ENCODE measurements at regions not wholly inside any gene's neighbourhood (a gene's known extent, or its start where the extent isn't known, plus 50 kb on each side); places are given as distances from the start of the nearest gene placed in this dataset.
"Not testable (repeated sequence)": the region's sequence is repeated elsewhere in the genome, so short reads cannot be mapped to it uniquely, and the experiment has no call there.

DNA sequence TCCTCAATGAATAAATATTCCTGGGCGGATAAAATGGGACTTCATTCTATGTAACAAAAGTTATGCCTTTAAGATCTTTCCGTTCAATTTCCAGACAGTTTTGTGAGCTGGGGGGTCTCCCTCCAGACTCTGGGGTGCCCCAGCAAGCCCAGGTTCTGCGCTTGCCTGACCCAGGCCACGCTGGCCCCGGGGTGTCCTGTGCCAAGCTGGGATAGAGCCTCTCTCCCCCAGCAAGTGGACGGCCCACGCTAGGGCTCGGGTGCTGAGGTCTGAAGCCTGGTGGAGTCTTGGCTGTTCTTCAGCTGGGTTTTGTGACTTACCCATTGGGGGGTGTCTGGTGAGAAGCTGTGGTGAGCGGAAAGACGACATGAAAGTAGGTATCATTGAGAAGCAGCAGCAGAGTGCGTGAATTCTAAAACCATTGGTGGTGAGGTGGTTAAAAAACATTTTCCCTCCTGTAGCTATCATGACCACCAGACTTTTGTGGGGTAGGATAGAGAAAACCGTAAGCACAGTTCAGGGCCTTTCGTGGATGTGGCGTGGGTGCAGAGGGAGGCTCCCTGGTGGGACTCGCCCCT lies 346.8 kb downstream of the ANAPC1 start:
- no peak for DNase-seq
- no peak for ATAC-seq (replicated peaks in 1 of 4)
- Mint-ChIP-seq H3K4me1 (peaks cover 0 to 22% (median 22%) of the 10 kb centered on the region in 3 donors), H3K27ac (no peak overlapping the region), H3K36me3 (no peaks in the 10 kb centered on the region), H3K4me3 (no peak overlapping the region), H3K27me3 (no peaks in the 10 kb centered on the region), H3K9me3 (no peaks in the 10 kb centered on the region)
- POLR2A ChIA-PET: no interaction called here
- CTCF ChIA-PET: no interaction called here
- no peak overlapping the region for H3K27ac ChIP-seq (ENCODE audit: low read length)
- 90% methylated on average over 5 of the region's 15 CpGs for WGBS (ENCODE audit: insufficient coverage)
- no peaks in the 10 kb centered on the region for H3K27me3 ChIP-seq (replicated peaks in 1 of 2; ENCODE audit: control insufficient read depth in 2 of 2, extremely low read depth in 1 of 2, insufficient read depth in 2 of 2, low read length in 1 of 2)
- no peaks in the 10 kb centered on the region for H3K9me3 ChIP-seq
- H3K4me3 ChIP-seq (ENCODE audit: control insufficient read depth in 1 of 2, extremely low read depth in 1 of 2, low read length in 1 of 2): no peak overlapping the region
- peaks cover 0 to 16% of the 10 kb centered on the region in 2 experiments for H3K4me1 ChIP-seq (ENCODE audit: control insufficient read depth in 1 of 2, extremely low read depth in 1 of 2, insufficient read depth in 2 of 2, low read length in 2 of 2)
- H3K36me3 ChIP-seq (ENCODE audit: control insufficient read depth in 2 of 2, extremely low read depth in 1 of 2, insufficient read depth in 1 of 2, low read length in 1 of 2): no peaks in the 10 kb centered on the region

DNA sequence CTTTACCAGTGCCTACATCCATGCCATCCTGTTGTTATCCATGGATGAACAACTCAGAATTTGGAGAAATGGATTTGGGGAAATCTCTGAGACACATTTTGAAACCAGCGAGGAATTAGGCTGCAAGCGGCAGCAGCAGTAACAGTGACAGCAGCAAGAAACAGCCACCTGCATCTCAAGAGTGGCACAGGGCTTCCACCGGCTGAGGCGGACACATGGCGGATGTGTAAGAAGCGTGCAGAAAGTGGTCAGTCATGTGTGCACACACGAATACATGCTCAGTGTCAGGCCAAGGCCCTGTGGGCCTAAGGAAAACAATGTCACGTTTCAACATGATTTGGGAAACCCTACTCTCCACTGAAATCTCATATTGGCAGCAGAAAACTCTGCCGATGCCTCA lies 344.0 kb downstream of the ANAPC1 start:
- ATAC-seq (replicated peaks in 1 of 4); H3K4me3 ChIP-seq (ENCODE audit: control insufficient read depth in 1 of 2, extremely low read depth in 1 of 2, low read length in 1 of 2); CTCF ChIA-PET; H3K9me3 ChIP-seq; H3K4me1 ChIP-seq (ENCODE audit: control insufficient read depth in 1 of 2, extremely low read depth in 1 of 2, insufficient read depth in 2 of 2, low read length in 2 of 2); DNase-seq; H3K36me3 Mint-ChIP-seq; POLR2A ChIA-PET; H3K36me3 ChIP-seq (ENCODE audit: control insufficient read depth in 2 of 2, extremely low read depth in 1 of 2, insufficient read depth in 1 of 2, low read length in 1 of 2); H3K9me3 Mint-ChIP-seq; H3K27ac ChIP-seq (ENCODE audit: low read length); H3K4me3 Mint-ChIP-seq; H3K4me1 Mint-ChIP-seq; H3K27me3 ChIP-seq (replicated peaks in 1 of 2; ENCODE audit: control insufficient read depth in 2 of 2, extremely low read depth in 1 of 2, insufficient read depth in 2 of 2, low read length in 1 of 2); H3K27me3 Mint-ChIP-seq; H3K27ac Mint-ChIP-seq: not testable (repeated sequence)
- WGBS (ENCODE audit: insufficient coverage): no CpG with 5 or more reads among the region's 9 CpGs

DNA sequence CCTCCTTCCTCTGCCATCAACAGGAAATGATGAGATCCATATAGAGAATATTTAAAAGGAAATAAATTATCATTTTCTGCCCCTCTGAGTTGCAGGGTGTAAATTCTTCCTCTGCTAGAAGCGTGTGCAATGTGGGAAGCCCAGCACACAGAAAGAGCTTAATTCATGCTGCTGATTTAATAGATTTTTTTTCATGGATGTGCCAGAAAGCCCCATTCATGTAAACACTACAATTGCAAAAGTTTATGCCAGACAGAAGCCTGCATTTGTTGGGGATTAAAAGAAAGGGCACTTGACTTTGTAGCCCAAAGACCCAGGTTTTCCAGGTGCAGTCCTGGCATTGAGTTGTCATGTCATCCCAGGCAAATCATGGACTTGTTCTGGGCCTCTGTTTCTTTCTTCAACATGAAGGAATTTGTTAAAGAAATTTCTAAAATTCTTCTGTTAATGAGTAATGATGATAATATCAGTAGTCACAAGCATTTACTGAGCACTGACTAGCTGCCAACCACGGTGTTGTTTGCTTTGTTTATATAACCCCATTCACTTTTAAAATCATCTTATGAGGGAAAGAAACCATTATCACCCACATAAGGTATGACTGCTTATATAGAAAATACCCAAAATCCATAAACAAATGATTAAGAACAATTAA lies 341.7 kb downstream of the ANAPC1 start:
- H3K9me3 ChIP-seq; H3K27me3 ChIP-seq (replicated peaks in 1 of 2; ENCODE audit: control insufficient read depth in 2 of 2, extremely low read depth in 1 of 2, insufficient read depth in 2 of 2, low read length in 1 of 2); H3K4me3 ChIP-seq (ENCODE audit: control insufficient read depth in 1 of 2, extremely low read depth in 1 of 2, low read length in 1 of 2); H3K4me3 Mint-ChIP-seq; H3K36me3 ChIP-seq (ENCODE audit: control insufficient read depth in 2 of 2, extremely low read depth in 1 of 2, insufficient read depth in 1 of 2, low read length in 1 of 2); H3K4me1 ChIP-seq (ENCODE audit: control insufficient read depth in 1 of 2, extremely low read depth in 1 of 2, insufficient read depth in 2 of 2, low read length in 2 of 2); H3K27me3 Mint-ChIP-seq; H3K36me3 Mint-ChIP-seq; CTCF ChIA-PET; DNase-seq; H3K27ac Mint-ChIP-seq; H3K27ac ChIP-seq (ENCODE audit: low read length); H3K9me3 Mint-ChIP-seq; H3K4me1 Mint-ChIP-seq; POLR2A ChIA-PET; ATAC-seq (replicated peaks in 1 of 4): not testable (repeated sequence)
- no CpG with 5 or more reads among the region's 2 CpGs for WGBS (ENCODE audit: insufficient coverage)

DNA sequence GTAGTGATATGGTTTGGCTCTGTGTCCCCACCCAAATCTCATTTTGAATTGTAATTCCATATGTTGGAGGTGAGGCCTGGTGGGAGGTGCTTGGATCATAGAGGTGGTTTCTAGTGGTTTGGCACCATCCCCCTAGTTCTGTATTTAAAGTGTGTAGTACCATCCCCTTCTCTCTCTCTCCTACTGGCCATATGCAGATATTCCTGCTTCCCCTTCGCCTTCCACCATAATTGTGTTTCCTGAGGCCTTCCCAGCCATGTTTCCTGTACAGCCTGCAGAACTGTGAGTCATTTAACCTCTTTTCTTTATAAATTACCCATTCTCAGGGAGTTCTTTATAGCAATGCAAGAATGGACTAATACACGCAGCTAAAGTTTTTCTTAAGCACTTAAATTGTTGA lies 340.0 kb downstream of the ANAPC1 start:
- H3K4me1 Mint-ChIP-seq; H3K9me3 ChIP-seq; H3K27me3 ChIP-seq (replicated peaks in 1 of 2; ENCODE audit: control insufficient read depth in 2 of 2, extremely low read depth in 1 of 2, insufficient read depth in 2 of 2, low read length in 1 of 2); H3K4me3 ChIP-seq (ENCODE audit: control insufficient read depth in 1 of 2, extremely low read depth in 1 of 2, low read length in 1 of 2); H3K4me3 Mint-ChIP-seq; CTCF ChIA-PET; H3K27ac Mint-ChIP-seq; H3K27me3 Mint-ChIP-seq; H3K36me3 Mint-ChIP-seq; H3K36me3 ChIP-seq (ENCODE audit: control insufficient read depth in 2 of 2, extremely low read depth in 1 of 2, insufficient read depth in 1 of 2, low read length in 1 of 2); H3K4me1 ChIP-seq (ENCODE audit: control insufficient read depth in 1 of 2, extremely low read depth in 1 of 2, insufficient read depth in 2 of 2, low read length in 2 of 2); H3K27ac ChIP-seq (ENCODE audit: low read length); DNase-seq; ATAC-seq (replicated peaks in 1 of 4); H3K9me3 Mint-ChIP-seq; POLR2A ChIA-PET: not testable (repeated sequence)
- WGBS (ENCODE audit: insufficient coverage): no CpG with 5 or more reads among the region's 2 CpGs

DNA sequence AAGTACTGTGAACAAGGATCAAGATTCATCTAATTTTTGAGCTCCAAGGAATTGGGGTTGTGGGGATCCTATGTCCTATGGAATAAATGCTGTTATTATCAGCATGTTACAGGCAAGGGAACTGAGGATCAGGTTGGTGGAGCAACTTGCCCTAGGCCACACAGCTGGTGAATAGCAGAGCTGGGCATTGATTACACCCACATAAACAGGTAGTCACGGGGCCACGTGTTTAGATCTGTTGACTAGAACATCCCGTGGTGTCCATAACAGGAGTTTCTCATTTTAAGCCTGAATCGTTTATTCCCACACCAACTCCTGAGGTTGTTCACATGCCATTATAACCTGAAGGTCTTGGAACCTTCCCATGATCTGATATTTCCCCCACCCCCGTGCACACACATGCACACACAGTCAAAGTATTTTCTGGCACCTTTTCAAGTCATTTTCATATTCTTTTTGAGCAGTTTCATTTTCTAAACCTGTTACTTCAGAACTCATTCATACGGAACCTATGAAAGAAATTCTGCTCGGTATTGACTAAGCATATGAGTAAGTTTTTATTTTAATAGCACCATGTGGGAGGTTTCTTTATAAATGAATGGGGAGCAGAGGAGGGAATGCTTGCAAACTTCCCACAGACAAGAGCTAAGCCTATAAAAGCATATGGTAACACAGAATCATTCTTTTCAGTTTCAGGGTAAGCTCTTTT lies 338.1 kb downstream of the ANAPC1 start:
- no CpG with 5 or more reads among the region's 7 CpGs for WGBS (ENCODE audit: insufficient coverage)
- not testable (repeated sequence) for ATAC-seq (replicated peaks in 1 of 4)

DNA sequence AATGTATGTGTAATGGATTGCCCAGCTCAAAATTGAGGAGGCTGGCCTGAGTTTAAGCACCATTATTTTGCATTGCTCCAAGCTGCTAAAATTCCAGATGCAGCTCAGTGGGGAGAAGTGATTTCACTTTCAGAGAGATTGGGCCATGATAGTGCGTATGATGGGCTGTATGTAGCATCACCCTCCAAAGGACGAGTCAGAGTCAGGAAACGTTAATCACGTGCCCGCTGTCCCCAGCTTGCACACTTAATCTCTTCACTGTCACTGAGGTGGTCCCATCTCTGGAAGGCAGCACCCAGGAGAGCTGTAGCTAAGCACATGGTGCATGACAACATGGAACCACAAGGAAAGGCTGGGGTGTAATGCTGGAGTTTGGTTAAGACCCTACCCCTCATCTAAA lies 337.4 kb downstream of the ANAPC1 start:
- ATAC-seq (replicated peaks in 1 of 4): not testable (repeated sequence)

More for the DNA sequence above, 338.1 kb downstream of the ANAPC1 start:
- H3K4me1 Mint-ChIP-seq; H3K4me1 ChIP-seq (ENCODE audit: control insufficient read depth in 1 of 2, extremely low read depth in 1 of 2, insufficient read depth in 2 of 2, low read length in 2 of 2); H3K4me3 Mint-ChIP-seq; H3K27me3 ChIP-seq (replicated peaks in 1 of 2; ENCODE audit: control insufficient read depth in 2 of 2, extremely low read depth in 1 of 2, insufficient read depth in 2 of 2, low read length in 1 of 2); DNase-seq; POLR2A ChIA-PET; CTCF ChIA-PET; H3K27ac Mint-ChIP-seq; H3K9me3 ChIP-seq; H3K36me3 ChIP-seq (ENCODE audit: control insufficient read depth in 2 of 2, extremely low read depth in 1 of 2, insufficient read depth in 1 of 2, low read length in 1 of 2); H3K9me3 Mint-ChIP-seq; H3K27me3 Mint-ChIP-seq; H3K4me3 ChIP-seq (ENCODE audit: control insufficient read depth in 1 of 2, extremely low read depth in 1 of 2, low read length in 1 of 2); H3K27ac ChIP-seq (ENCODE audit: low read length); H3K36me3 Mint-ChIP-seq: not testable (repeated sequence)

More for the DNA sequence above, 337.4 kb downstream of the ANAPC1 start:
- H3K36me3 Mint-ChIP-seq; POLR2A ChIA-PET; H3K4me3 ChIP-seq (ENCODE audit: control insufficient read depth in 1 of 2, extremely low read depth in 1 of 2, low read length in 1 of 2); H3K36me3 ChIP-seq (ENCODE audit: control insufficient read depth in 2 of 2, extremely low read depth in 1 of 2, insufficient read depth in 1 of 2, low read length in 1 of 2); CTCF ChIA-PET; H3K27ac ChIP-seq (ENCODE audit: low read length); H3K4me1 Mint-ChIP-seq; H3K9me3 Mint-ChIP-seq; H3K27me3 Mint-ChIP-seq; DNase-seq; H3K4me1 ChIP-seq (ENCODE audit: control insufficient read depth in 1 of 2, extremely low read depth in 1 of 2, insufficient read depth in 2 of 2, low read length in 2 of 2); H3K27me3 ChIP-seq (replicated peaks in 1 of 2; ENCODE audit: control insufficient read depth in 2 of 2, extremely low read depth in 1 of 2, insufficient read depth in 2 of 2, low read length in 1 of 2); H3K4me3 Mint-ChIP-seq; H3K27ac Mint-ChIP-seq; H3K9me3 ChIP-seq: not testable (repeated sequence)
- no CpG with 5 or more reads among the region's 5 CpGs for WGBS (ENCODE audit: insufficient coverage)

All from T-cell (primary cell).